Caco-2 (cell line): ENCODE measurements at regions not wholly inside any gene's neighbourhood (a gene's known extent, or its start where the extent isn't known, plus 50 kb on each side); places are given as distances from the start of the nearest gene placed in this dataset.
A peak's percentile ranks its signal among the peaks of the same experiment; 100 is the strongest.

Experiments used
- BruUV-seq: library from RNA; stranded (reverse); fragments of 400-500 nt; replicated peaks from 2 replicates; lab custom pipeline; 2021; lab: Mats Ljungman, UMichigan
- CTCF ChIA-PET: fragments of 300-600 bp; sonication (Branson Sonifier 250); formaldehyde crosslinking; loops from one replicate; lab custom pipeline; 2022; ENCODE audit warnings: antibody characterized with exemption; lab: Charles Lee
- POLR2A ChIA-PET: fragments of 300-600 bp; sonication (Branson Sonifier 250); formaldehyde crosslinking; loops from one replicate; lab custom pipeline; 2022; ENCODE audit warnings: antibody characterized with exemption; lab: Charles Lee
- DNase-seq, 2 experiments: peaks; one replicate each; pipeline versions ENCODE4 v3.0.0 to v3.0.0-alpha.2; 2020 to 2022
- H3K27me3 ChIP-seq: replicated peaks from 2 replicates; pipeline ENCODE4 v1.6.0; 2011; ENCODE audit warnings: low read length; ENCODE audit not compliant: control insufficient read depth, insufficient read depth
- H3K36me3 ChIP-seq: 2 replicates; pipeline ENCODE4 v1.5.1; 2011; ENCODE audit warnings: low read length; ENCODE audit not compliant: control insufficient read depth, insufficient read depth
- H3K4me1 ChIP-seq: fragments of 250-450 bp; sonication (Bioruptor Pico); 2 replicates; pipeline ENCODE4 v1.5.1; 2020; ENCODE audit warnings: mild to moderate bottlenecking
- H3K4me3 ChIP-seq: 2 replicates; pipeline ENCODE4 v1.5.1; 2011; ENCODE audit warnings: low read depth, mild to moderate bottlenecking, control low read depth, low read length
- H3K9me3 ChIP-seq: fragments of 250-450 bp; sonication (Bioruptor Pico); 2 replicates; pipeline ENCODE4 v1.5.1; 2020; ENCODE audit warnings: mild to moderate bottlenecking, moderate library complexity
- H3K27ac Mint-ChIP-seq: one replicate; pipeline ENCODE4 v1.8.0; 2022; ENCODE audit warnings: mixed read lengths; ENCODE audit not compliant: unreplicated experiment
- H3K27me3 Mint-ChIP-seq: one replicate; pipeline ENCODE4 v1.8.0; 2022; ENCODE audit warnings: mixed read lengths; ENCODE audit not compliant: insufficient read depth, unreplicated experiment
- H3K36me3 Mint-ChIP-seq: one replicate; pipeline ENCODE4 v1.8.0; 2022; ENCODE audit warnings: mild to moderate bottlenecking, mixed read lengths; ENCODE audit not compliant: insufficient read depth, unreplicated experiment
- H3K4me1 Mint-ChIP-seq: one replicate; pipeline ENCODE4 v1.8.0; 2022; ENCODE audit warnings: low read depth, mixed read lengths; ENCODE audit not compliant: unreplicated experiment
- H3K4me3 Mint-ChIP-seq: one replicate; pipeline ENCODE4 v1.8.0; 2022; ENCODE audit warnings: mild to moderate bottlenecking, moderate library complexity, mixed read lengths; ENCODE audit not compliant: unreplicated experiment
- H3K9me3 Mint-ChIP-seq: one replicate; pipeline ENCODE4 v1.8.0; 2022; ENCODE audit warnings: mixed read lengths; ENCODE audit not compliant: unreplicated experiment
- CTCF ChIP-seq, 2 experiments: fragments of 200-600 bp in 1 of 2; IDR thresholded peaks; 1 replicate in 1 of 2; 2 replicates in 1 of 2; pipeline versions ENCODE4 v1.5.1 to v1.8.0; 2011 to 2022; ENCODE audit warnings: antibody characterized with exemption in 1 of 2, control low read depth in 1 of 2, inconsistent platforms in 1 of 2, low read depth in 1 of 2, low read length in 1 of 2, mild to moderate bottlenecking in 1 of 2, moderate library complexity in 1 of 2; ENCODE audit not compliant: insufficient read depth in 1 of 2, severe bottlenecking in 1 of 2, unreplicated experiment in 1 of 2
- intact Hi-C: fragments of 100-400 bp; cut with micrococcal nuclease; formaldehyde crosslinking; loops from one replicate; pipeline ENCODE4 v1.10.0; 2022; ENCODE audit not compliant: unreplicated experiment

GRCh38 chr4:41815473-41815872, 66.9 kb upstream of the PHOX2B start:
- no peaks in the 10 kb centered on the region for H3K4me1 Mint-ChIP-seq
- no peak for TF ChIP-seq CTCF (IDR thresholded peaks at IDR 0.05; ENCODE audit: insufficient read depth in 1 of 2, low read depth in 1 of 2, low read length in 1 of 2, severe bottlenecking in 1 of 2, unreplicated experiment in 1 of 2)
- intact Hi-C loops = no loop called here
- Histone ChIP-seq H3K27me3 (no peaks in the 10 kb centered on the region), H3K9me3 (no peaks in the 10 kb centered on the region), H3K36me3 (no peaks in the 10 kb centered on the region), H3K4me1 (no peaks in the 10 kb centered on the region), H3K4me3 (no peak overlapping the region)
- peaks cover 17% of the 10 kb centered on the region for H3K27me3 Mint-ChIP-seq
- POLR2A ChIA-PET = no interaction called here
- H3K4me3 Mint-ChIP-seq = no peak overlapping the region
- no peaks in the 10 kb centered on the region for H3K9me3 Mint-ChIP-seq
- H3K27ac Mint-ChIP-seq = no peak overlapping the region
- no peaks in the 10 kb centered on the region for H3K36me3 Mint-ChIP-seq
- CTCF ChIA-PET = interaction anchor here (1.3 kb wide), 1 partner anchor 534 kb away, joined by 6 read pairs; no protein-coding TSS in a partner anchor
- BruUV-seq = no TSS peak
- no peak for DNase-seq

DNA sequence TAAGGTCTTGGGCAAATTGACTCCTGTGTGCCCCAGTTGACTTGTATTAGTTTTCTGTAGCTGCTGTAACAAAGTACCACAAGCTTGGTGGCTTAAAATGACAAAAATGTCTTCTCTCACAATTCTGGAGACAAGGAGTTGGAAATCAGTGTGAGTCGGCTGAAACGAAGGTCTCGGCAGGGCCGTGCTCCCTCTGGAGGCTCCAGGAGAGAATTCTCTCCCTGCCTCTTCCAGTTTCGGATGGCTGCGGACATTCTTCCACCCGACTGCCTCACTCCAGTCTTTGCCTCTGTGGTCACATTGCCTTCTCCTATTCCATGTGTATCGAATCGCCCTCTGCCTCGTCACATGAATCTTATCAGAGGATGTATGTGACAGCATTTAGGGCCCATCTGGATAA, 66.0 kb upstream of the PHOX2B start:
- peak in 1 of 2 experiments; percentile 31 for TF ChIP-seq CTCF (IDR thresholded peaks at IDR 0.05; ENCODE audit: insufficient read depth in 1 of 2, low read depth in 1 of 2, low read length in 1 of 2, severe bottlenecking in 1 of 2, unreplicated experiment in 1 of 2)
- Histone ChIP-seq H3K4me1 (no peaks in the 10 kb centered on the region), H3K4me3 (no peak overlapping the region), H3K27me3 (no peaks in the 10 kb centered on the region), H3K36me3 (no peaks in the 10 kb centered on the region), H3K9me3 (no peaks in the 10 kb centered on the region)
- intact Hi-C loops = loop anchor here (1.0 kb wide), 1 partner anchor 121 kb away; no protein-coding TSS in a partner anchor
- peak in 1 of 2 experiments; percentile 15 for DNase-seq
- no TSS peak for BruUV-seq
- H3K4me3 Mint-ChIP-seq = no peak overlapping the region
- H3K27ac Mint-ChIP-seq = no peak overlapping the region
- H3K9me3 Mint-ChIP-seq = no peaks in the 10 kb centered on the region
- CTCF ChIA-PET = interaction anchor here (1.3 kb wide), 1 partner anchor 533 kb away, joined by 6 read pairs; no protein-coding TSS in a partner anchor
- H3K36me3 Mint-ChIP-seq = no peaks in the 10 kb centered on the region
- H3K4me1 Mint-ChIP-seq = no peaks in the 10 kb centered on the region
- peaks cover 16% of the 10 kb centered on the region for H3K27me3 Mint-ChIP-seq
- POLR2A ChIA-PET = no interaction called here

DNA sequence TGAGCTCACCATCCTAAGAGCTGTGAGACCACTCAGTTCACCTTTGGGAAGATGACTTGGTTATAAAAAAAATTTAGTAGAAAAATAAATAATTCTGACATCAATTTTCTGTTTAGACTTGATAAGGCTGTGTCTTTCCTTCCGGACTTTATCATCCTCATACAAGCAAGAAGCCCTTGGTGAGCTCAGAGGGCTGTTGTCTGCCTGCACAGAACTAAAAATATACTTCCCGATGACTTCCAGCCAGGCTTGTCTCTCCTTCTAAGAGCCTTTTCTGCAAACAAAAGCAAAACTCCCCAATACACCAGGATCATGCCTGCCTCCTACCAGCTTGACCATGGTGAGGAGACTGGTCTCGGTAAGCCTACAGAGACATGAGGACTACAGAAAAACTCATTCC, 58.3 kb upstream of the PHOX2B start:
- no peaks in the 10 kb centered on the region for H3K9me3 ChIP-seq

More for the DNA sequence above, 58.3 kb upstream of the PHOX2B start:
- intact Hi-C loops = no loop called here
- H3K27me3 ChIP-seq = no peaks in the 10 kb centered on the region
- BruUV-seq = no TSS peak
- no peaks in the 10 kb centered on the region for H3K4me1 ChIP-seq
- H3K27ac Mint-ChIP-seq = no peak overlapping the region
- no peaks in the 10 kb centered on the region for H3K9me3 Mint-ChIP-seq
- POLR2A ChIA-PET = no interaction called here
- CTCF ChIA-PET = no interaction called here
- peaks cover 19% of the 10 kb centered on the region for H3K27me3 Mint-ChIP-seq
- H3K4me3 Mint-ChIP-seq = no peak overlapping the region
- DNase-seq = no peak
- H3K36me3 ChIP-seq = no peaks in the 10 kb centered on the region
- no peak for TF ChIP-seq CTCF (IDR thresholded peaks at IDR 0.05; ENCODE audit: insufficient read depth in 1 of 2, low read depth in 1 of 2, low read length in 1 of 2, severe bottlenecking in 1 of 2, unreplicated experiment in 1 of 2)
- H3K36me3 Mint-ChIP-seq = no peaks in the 10 kb centered on the region
- H3K4me1 Mint-ChIP-seq = no peaks in the 10 kb centered on the region
- no peak overlapping the region for H3K4me3 ChIP-seq
